HG02642 (cell line): ENCODE measurements at regions not wholly inside any gene's neighbourhood (a gene's known extent, or its start where the extent isn't known, plus 50 kb on each side); places are given as distances from the start of the nearest gene placed in this dataset.
"Not testable (repeated sequence)": the region's sequence is repeated elsewhere in the genome, so short reads cannot be mapped to it uniquely, and the experiment has no call there.

ENCODE experiments used
- ATAC-seq: cut with Tn5 transposase; IDR thresholded peaks from one replicate; pipeline ENCODE4 v1.9.1; 2021; ENCODE audit warnings: mild to moderate bottlenecking; ENCODE audit not compliant: unreplicated experiment, poor library complexity

GRCh38 chr10:63772491-63772890 lies 251.3 kb downstream of the REEP3 start:
- no peak for ATAC-seq

- no peak for ATAC-seq
Measured at GRCh38 chr10:63773106-63773505, 251.9 kb downstream of the REEP3 start.

DNA sequence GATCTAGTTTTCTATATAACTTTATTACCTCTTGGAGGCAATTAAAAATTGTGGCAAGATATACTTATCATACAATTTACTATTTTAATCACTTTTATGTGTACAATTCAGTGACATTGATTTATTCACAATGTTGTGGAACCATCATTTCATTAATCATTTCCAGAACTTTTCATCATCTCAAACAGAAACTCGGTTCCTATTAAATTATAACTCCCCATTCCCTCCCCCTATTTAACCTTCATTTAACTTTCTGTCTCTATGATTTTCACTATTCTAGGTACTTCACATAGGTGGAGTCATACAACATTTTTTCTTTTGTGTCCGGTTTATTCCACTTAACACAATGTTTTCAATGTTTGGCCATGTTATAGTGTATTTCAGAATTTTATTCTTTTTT lies 252.8 kb downstream of the REEP3 start:
- no peak for ATAC-seq

DNA sequence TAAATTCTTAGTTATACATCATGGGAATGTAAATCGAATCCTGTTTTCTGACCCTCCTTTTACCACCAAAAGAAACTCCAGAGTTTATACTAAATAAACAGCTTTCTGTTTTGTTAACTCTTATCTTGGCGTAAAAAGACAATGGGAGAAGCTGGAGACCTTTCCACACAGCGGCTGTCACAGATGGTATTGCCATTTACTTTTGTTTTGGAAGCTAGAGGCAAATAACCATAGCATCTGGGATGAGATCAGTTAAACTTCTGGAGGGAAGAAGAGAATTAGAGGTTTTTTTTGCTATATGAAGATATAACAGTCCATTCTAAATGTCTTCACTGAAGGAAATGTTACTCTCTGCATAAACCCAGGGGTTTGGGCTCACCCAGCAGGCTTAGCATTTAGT lies 258.9 kb downstream of the REEP3 start:
- ATAC-seq: no peak

DNA sequence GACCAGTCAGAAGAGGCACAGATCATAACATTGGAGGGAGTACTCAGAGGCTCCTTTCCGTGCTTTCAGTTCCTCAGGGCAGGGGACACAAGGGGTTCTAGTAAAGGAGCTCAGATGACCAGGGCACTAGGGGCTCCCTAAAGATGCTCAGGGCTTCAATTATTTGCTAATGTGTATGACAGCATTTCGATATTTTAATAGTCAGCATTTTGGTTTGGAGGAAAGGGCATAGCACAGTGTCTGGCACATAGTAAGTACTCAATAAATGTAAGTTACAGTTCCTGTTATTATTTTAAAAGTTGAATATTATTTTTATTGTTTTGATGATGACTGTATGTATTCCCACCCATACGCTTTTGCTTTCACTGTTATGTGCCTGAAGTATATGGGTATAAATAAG lies 260.0 kb downstream of the REEP3 start:
- ATAC-seq: no peak

DNA sequence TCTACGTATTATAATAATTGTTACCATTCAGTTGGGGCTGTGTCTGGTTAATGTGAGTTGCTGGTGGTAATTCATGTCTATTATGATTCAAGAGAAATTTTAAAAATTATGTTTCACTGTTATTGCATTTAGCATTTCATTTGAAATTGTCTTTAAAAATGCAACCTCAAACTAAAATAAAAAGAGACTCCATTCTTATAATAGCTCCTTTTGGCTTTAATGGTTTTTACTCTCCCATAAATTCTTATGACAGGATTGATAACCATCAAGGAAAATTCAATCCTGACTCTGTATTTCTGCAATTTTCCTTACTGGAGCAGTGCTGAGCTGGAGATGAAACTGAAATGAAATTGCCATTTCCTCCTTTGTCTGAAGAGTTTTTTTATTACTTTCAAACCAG lies 262.7 kb downstream of the REEP3 start:
- ATAC-seq: no peak

DNA sequence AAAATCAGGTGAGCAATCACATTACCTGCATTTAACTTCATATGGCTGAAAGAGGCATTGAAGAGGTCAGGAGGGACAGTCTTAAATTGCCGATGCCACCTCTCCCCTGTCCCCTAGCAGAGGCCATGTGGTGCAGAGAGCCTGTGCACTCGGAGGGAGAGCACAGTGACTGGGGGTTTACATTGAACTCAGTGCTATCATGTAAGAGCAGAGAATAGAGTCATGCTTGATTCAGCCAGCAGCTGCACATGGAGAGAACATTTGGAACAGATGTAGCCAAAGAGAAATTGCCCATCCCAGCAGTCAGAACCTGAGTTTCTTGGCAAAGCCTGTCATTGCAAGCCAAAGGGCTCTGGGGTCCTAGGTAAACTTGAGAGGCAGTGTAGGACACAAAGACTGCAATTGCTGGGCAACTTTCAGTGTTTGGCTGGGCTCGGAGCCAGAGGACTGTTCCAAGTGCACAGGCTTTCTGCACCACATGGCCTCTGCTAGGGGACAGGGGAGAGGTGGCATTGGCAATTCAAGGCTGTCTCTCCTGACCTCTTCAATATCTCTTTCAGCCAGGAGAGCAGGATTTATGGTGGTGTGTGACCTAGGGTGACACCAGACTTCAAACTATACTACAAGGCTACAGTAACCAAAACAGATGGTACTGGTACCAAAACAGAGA lies 267.1 kb downstream of the REEP3 start:
- no peak for ATAC-seq

GRCh38 chr10:63795094-63795860 lies 274.1 kb downstream of the REEP3 start:
- ATAC-seq: no peak

DNA sequence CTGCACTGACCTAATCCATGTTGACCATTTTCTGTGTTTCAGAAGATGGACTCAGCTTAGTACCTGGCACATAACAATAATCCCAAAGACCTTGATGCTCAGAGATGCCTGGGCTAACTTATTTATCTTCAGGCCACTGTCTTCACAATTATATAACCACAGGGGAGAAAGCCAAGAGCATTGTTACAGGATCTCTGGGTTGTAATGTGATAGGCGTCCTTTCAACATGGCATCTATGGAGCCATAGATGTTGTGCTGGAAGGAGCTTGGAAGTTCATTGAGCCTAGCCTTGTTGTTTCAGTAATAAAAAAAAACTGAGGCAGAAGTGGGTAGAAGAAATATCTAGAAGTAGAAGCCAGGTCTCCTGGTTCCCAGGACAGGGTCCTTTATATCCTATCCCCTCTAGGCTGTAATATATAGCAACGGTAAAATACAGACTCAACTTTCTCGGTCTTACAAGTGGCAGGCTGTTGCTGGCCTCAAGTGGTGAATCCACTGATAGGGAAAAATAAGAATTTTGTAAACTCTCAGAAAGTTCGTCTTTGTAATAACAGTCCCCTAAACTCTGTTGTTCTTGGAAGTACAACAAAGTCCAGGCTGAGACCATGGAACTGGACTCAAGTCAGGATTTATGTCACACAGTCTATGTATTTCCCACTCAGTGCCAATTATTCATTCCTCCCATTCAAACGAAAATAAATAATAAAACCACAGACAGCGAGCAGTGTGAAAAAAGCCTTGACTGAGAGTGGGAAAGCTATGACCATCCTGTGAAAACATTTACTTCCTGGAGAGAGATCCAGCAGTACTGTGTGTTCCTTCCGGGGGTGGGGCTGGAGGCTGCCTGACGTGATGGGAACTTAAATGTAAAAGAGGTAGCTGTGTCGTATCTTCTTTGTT lies 277.6 kb downstream of the REEP3 start:
- ATAC-seq: no peak

DNA sequence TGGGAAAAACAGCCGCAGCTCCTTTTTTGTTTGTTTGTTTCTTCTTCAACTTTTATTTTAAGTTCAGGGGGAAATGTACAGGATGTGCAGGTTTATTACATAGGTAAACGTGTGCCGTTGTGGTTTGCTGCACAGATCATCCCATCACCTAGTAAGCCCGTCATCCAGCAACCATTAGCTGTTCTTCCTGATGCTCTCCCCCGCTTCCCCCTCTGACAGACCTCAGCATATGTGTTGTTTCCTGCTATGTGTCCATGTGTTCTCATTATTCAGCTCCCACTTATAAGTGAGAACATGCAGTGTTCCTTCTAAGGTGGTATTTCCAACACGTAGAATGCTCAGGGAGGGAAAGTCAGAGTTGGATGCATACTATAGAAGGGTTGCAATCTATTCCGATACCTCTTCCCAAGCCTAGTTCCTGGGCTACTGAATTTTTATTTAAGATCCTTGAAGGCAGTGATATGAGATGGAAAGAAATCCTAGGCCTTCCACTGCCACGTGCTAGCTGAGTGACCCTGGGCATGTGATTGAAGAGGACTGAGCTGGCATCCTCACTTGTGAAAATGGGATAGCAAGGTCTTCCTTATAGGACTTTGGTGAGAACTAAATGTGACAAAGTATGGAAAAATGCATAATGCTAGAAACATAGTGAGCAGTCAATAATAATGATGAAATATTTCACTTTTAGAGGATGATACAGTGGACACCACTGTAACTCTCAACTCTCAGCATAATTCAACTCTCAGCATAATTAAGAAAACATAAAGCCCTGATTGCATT lies 278.5 kb downstream of the REEP3 start:
- ATAC-seq: no peak

GRCh38 chr10:63801166-63801565 lies 280.0 kb downstream of the REEP3 start:
- ATAC-seq: no peak

- ATAC-seq: no peak
Measured at GRCh38 chr10:63806330-63806729, 285.1 kb downstream of the REEP3 start.

GRCh38 chr10:63812501-63812900 lies 291.3 kb downstream of the REEP3 start:
- ATAC-seq: no peak

GRCh38 chr10:63819753-63820329 lies 298.6 kb downstream of the REEP3 start:
- ATAC-seq: no peak

- ATAC-seq: no peak
Measured at GRCh38 chr10:63822496-63822895, 301.3 kb downstream of the REEP3 start.

DNA sequence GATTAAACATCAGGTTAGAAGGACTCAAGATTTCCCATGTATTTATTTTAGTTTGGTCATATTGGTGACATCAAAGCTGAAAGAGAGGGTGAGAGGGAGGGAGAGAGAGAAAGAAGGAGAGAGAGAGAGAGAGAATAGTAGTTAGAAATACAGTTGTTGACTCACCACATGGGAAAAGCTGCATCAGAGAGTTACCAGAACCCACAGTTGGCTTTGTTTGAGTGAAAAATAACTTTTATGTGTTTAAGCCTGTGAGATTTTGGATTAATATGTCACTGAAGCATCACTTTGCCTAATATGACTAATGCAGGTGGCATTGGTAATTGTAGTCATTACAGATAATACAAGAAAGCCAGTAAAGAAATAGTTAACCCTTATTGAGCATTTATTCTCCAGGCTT lies 303.9 kb downstream of the REEP3 start:
- no peak for ATAC-seq

GRCh38 chr10:63825766-63826165 lies 304.6 kb downstream of the REEP3 start:
- ATAC-seq: no peak

GRCh38 chr10:63827018-63827417 lies 305.8 kb downstream of the REEP3 start:
- ATAC-seq: not testable (repeated sequence)

GRCh38 chr10:63829020-63829419 lies 307.8 kb downstream of the REEP3 start:
- ATAC-seq: no peak

DNA sequence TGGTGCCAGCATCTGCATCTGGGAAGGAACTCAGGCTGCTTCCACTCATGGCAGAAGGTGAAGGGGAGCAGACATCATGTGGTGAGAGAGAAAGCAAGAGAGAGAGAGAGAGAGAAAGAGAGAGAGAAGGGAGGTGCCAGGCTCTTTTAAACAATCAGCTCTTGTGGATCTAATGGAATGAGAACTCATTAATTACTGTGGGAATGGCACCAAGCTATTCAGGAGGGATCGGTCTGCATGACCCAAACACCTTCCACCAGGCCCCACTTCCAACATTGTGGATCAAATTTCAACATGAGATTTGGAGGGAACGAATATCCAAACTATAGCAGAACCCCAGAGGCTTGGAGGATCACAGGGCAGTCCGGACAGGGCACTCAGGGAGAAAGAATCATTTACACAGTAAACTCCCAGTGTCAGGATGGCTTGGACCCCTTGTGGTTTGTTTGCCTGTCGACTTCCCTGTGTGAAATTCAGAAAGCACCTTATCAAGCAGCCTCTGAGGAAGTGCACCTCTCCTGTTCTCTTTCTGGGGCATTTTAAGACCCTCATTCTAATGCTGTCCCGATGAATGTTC lies 308.5 kb downstream of the REEP3 start:
- no peak for ATAC-seq
